ENCODE measurements at regions not wholly inside any gene's neighbourhood (a gene's known extent, or its start where the extent isn't known, plus 50 kb on each side); places are given as distances from the start of the nearest gene placed in this dataset.
A peak's percentile ranks its signal among the peaks of the same experiment; 100 is the strongest.

- H3K4me3 Mint-ChIP-seq, result no peak overlapping the region
- H3K27ac Mint-ChIP-seq, result no peak overlapping the region
- no peak overlapping the region for H2AFZ ChIP-seq (replicated peaks)
Observed at GRCh38 chr6:121917263-121917829, 481.9 kb downstream of the GJA1 start.

GRCh38 chr6:121917834-121918559, 481.5 kb upstream of the HSF2 start:
- H2AFZ ChIP-seq (replicated peaks), result peak overlapping the region; percentile 11
- H3K27ac Mint-ChIP-seq, result no peak overlapping the region

More at GRCh38 chr6:121917263-121917829, 481.9 kb downstream of the GJA1 start:
- Mint-ChIP-seq H3K4me1 (peaks cover 2% of the 10 kb centered on the region), H3K9me3 (peaks cover 2% of the 10 kb centered on the region), H3K27me3 (ENCODE audit: insufficient read depth, low read depth) (no peaks in the 10 kb centered on the region), H3K36me3 (no peaks in the 10 kb centered on the region)
- Histone ChIP-seq H3F3A (ENCODE audit: low read depth) (no peaks in the 10 kb centered on the region), H3K27ac (no peak overlapping the region), H3K27me3 (no peaks in the 10 kb centered on the region), H3K9ac (no peak overlapping the region), H3K4me2 (no peak overlapping the region), H3K36me3 (no peaks in the 10 kb centered on the region), H3K4me3 (no peak overlapping the region), H3K79me2 (ENCODE audit: low read depth) (no peaks in the 10 kb centered on the region), H3K9me3 (ENCODE audit: low read depth) (no peaks in the 10 kb centered on the region), H3K4me1 (peaks cover 11% of the 10 kb centered on the region), H4K20me1 (ENCODE audit: low read depth) (no peaks in the 10 kb centered on the region)
- TF ChIP-seq EZH2 (IDR thresholded peaks at IDR 0.05), result no peak
- no peak for TF ChIP-seq EZH2phosphoT487 (IDR thresholded peaks at IDR 0.05)
- TF ChIP-seq CTCF (IDR thresholded peaks at IDR 0.05), result no peak
- DNase-seq (ENCODE audit: low spot score), result no peak

GRCh38 chr6:121920616-121921015, 478.8 kb upstream of the HSF2 start:
- no peak overlapping the region for H3K4me3 Mint-ChIP-seq
- Histone ChIP-seq H3K4me1 (peaks cover 11% of the 10 kb centered on the region), H3K9me3 (ENCODE audit: low read depth) (no peaks in the 10 kb centered on the region), H3K4me2 (no peak overlapping the region), H3K36me3 (no peaks in the 10 kb centered on the region), H3K27me3 (no peaks in the 10 kb centered on the region), H3K4me3 (no peak overlapping the region), H3K27ac (no peak overlapping the region), H4K20me1 (ENCODE audit: low read depth) (no peaks in the 10 kb centered on the region), H2AFZ (replicated peaks) (no peak overlapping the region), H3K9ac (no peak overlapping the region), H3F3A (ENCODE audit: low read depth) (no peaks in the 10 kb centered on the region), H3K79me2 (ENCODE audit: low read depth) (no peaks in the 10 kb centered on the region)
- H3K27me3 Mint-ChIP-seq (ENCODE audit: insufficient read depth, low read depth), result no peaks in the 10 kb centered on the region
- no peak overlapping the region for H3K27ac Mint-ChIP-seq
- DNase-seq (ENCODE audit: low spot score), result peak; percentile 3
- peaks cover 7% of the 10 kb centered on the region for H3K4me1 Mint-ChIP-seq
- H3K36me3 Mint-ChIP-seq, result no peaks in the 10 kb centered on the region
- H3K9me3 Mint-ChIP-seq, result no peaks in the 10 kb centered on the region
- TF ChIP-seq CTCF (IDR thresholded peaks at IDR 0.05) (peak; percentile 12), EZH2 (IDR thresholded peaks at IDR 0.05) (no peak)

More at GRCh38 chr6:121917834-121918559, 481.5 kb upstream of the HSF2 start:
- Histone ChIP-seq H3K9ac (no peak overlapping the region), H3F3A (ENCODE audit: low read depth) (no peaks in the 10 kb centered on the region), H3K36me3 (no peaks in the 10 kb centered on the region), H4K20me1 (ENCODE audit: low read depth) (no peaks in the 10 kb centered on the region), H3K4me2 (no peak overlapping the region), H3K4me1 (peaks cover 11% of the 10 kb centered on the region), H3K79me2 (ENCODE audit: low read depth) (no peaks in the 10 kb centered on the region), H3K27me3 (no peaks in the 10 kb centered on the region), H3K27ac (no peak overlapping the region), H3K4me3 (no peak overlapping the region), H3K9me3 (ENCODE audit: low read depth) (no peaks in the 10 kb centered on the region)
- Mint-ChIP-seq H3K4me1 (peaks cover 2% of the 10 kb centered on the region), H3K4me3 (no peak overlapping the region), H3K36me3 (no peaks in the 10 kb centered on the region), H3K27me3 (ENCODE audit: insufficient read depth, low read depth) (no peaks in the 10 kb centered on the region), H3K9me3 (peaks cover 2% of the 10 kb centered on the region)
- no peak for DNase-seq (ENCODE audit: low spot score)
- no peak for TF ChIP-seq EZH2 (IDR thresholded peaks at IDR 0.05)
- TF ChIP-seq CTCF (IDR thresholded peaks at IDR 0.05), result no peak
- no peak for TF ChIP-seq EZH2phosphoT487 (IDR thresholded peaks at IDR 0.05)

Measured in neural progenitor cell (in vitro differentiated cells).